ENCODE measurements at regions not wholly inside any gene's neighbourhood (a gene's known extent, or its start where the extent isn't known, plus 50 kb on each side); places are given as distances from the start of the nearest gene placed in this dataset.

DNA sequence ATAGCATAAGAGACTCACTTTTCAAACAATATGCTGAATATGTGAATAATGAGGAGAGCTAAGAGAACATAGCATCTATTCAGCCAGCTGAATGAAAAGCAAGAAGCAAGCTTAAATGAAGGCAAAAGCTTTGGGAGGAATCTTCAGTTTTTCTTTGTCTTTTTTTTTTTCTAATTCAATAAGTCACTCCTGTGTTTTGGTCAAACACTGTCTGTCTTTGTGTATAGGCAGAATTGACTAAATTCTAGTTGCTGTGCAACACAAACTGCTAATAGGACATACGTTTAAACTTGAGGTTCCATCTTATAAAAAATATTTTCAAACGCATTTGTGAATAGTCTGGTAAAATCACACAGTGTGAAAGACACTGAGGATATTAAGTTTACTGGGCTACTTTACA is 156.9 kb upstream of the KCNN2 start:
- Histone ChIP-seq H2BK120ac (ENCODE audit: low read depth, low read length) (no peak overlapping the region), H3K79me1 (ENCODE audit: low read length) (no peaks in the 10 kb centered on the region), H3K79me2 (ENCODE audit: control insufficient read depth, insufficient read depth, low read length) (no peaks in the 10 kb centered on the region), H3K4me3 (ENCODE audit: low read length) (no peak overlapping the region), H3K4me2 (ENCODE audit: low read length) (no peak overlapping the region), H4K8ac (ENCODE audit: low read depth, low read length) (no peak overlapping the region), H3K36me3 (ENCODE audit: control insufficient read depth, insufficient read depth, low read length) (no peaks in the 10 kb centered on the region), H2AK5ac (ENCODE audit: low read length) (no peak overlapping the region), H3K27me3 (ENCODE audit: insufficient read depth, low read length, poor library complexity) (no peaks in the 10 kb centered on the region), H4K5ac (ENCODE audit: low read length) (no peak overlapping the region), H3K4ac (ENCODE audit: low read depth, low read length) (no peak overlapping the region), H3K27ac (ENCODE audit: low read depth, low read length) (no peak overlapping the region), H2BK5ac (ENCODE audit: low read length) (no peak overlapping the region), H3K23ac (ENCODE audit: low read length) (no peak overlapping the region), H2BK15ac (replicated peaks; ENCODE audit: low read depth) (no peak overlapping the region), H3K18ac (ENCODE audit: low read length) (no peak overlapping the region), H3K4me1 (ENCODE audit: control insufficient read depth, low read depth, low read length) (no peaks in the 10 kb centered on the region), H3K56ac (ENCODE audit: low read length) (no peak overlapping the region), H3K9ac (ENCODE audit: low read length) (no peak overlapping the region)
- no peak for DNase-seq
- no CpG with 5 or more reads among the region's 2 CpGs for WGBS (ENCODE audit: extremely low coverage, insufficient coverage, low lambda C conversion rate)

DNA sequence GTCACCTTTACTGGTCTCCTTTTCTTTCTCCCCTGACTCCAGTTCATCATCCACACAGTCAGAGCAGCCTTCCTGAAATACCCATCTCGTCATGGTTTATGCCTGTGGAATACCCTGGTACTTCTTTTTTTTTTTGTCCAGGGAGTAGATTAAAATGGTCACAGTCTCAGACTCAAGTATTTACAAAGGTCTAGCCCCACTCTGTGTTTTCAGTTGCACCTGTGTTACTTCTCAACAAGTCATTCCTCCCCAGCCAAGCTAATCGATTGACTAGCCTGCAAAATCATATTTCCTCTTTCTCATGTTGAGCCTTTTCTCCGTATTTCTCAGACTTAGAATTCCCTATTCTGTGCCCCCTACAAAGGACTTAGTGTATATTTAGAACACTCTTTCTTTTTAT is 155.2 kb upstream of the KCNN2 start:
- no peak overlapping the region for H3K4me3 ChIP-seq (ENCODE audit: low read length)
- H3K9ac ChIP-seq (ENCODE audit: low read length) = no peak overlapping the region
- no peak for DNase-seq
- no peak overlapping the region for H3K23ac ChIP-seq (ENCODE audit: low read length)
- H2BK5ac ChIP-seq (ENCODE audit: low read length) = no peak overlapping the region
- no peak overlapping the region for H3K18ac ChIP-seq (ENCODE audit: low read length)
- WGBS (ENCODE audit: extremely low coverage, insufficient coverage, low lambda C conversion rate) = no CpG with 5 or more reads among the region's 3 CpGs
- no peaks in the 10 kb centered on the region for H3K79me2 ChIP-seq (ENCODE audit: control insufficient read depth, insufficient read depth, low read length)
- H3K36me3 ChIP-seq (ENCODE audit: control insufficient read depth, insufficient read depth, low read length) = no peaks in the 10 kb centered on the region
- H2AK5ac ChIP-seq (ENCODE audit: low read length) = no peak overlapping the region
- no peak overlapping the region for H4K5ac ChIP-seq (ENCODE audit: low read length)
- H2BK15ac ChIP-seq (replicated peaks; ENCODE audit: low read depth) = no peak overlapping the region
- H2BK120ac ChIP-seq (ENCODE audit: low read depth, low read length) = no peak overlapping the region
- H3K4ac ChIP-seq (ENCODE audit: low read depth, low read length) = no peak overlapping the region
- H3K79me1 ChIP-seq (ENCODE audit: low read length) = no peaks in the 10 kb centered on the region
- no peak overlapping the region for H3K4me2 ChIP-seq (ENCODE audit: low read length)
- no peaks in the 10 kb centered on the region for H3K27me3 ChIP-seq (ENCODE audit: insufficient read depth, low read length, poor library complexity)
- H3K56ac ChIP-seq (ENCODE audit: low read length) = no peak overlapping the region
- H4K8ac ChIP-seq (ENCODE audit: low read depth, low read length) = no peak overlapping the region
- H3K27ac ChIP-seq (ENCODE audit: low read depth, low read length) = no peak overlapping the region
- H3K4me1 ChIP-seq (ENCODE audit: control insufficient read depth, low read depth, low read length) = no peaks in the 10 kb centered on the region

DNA sequence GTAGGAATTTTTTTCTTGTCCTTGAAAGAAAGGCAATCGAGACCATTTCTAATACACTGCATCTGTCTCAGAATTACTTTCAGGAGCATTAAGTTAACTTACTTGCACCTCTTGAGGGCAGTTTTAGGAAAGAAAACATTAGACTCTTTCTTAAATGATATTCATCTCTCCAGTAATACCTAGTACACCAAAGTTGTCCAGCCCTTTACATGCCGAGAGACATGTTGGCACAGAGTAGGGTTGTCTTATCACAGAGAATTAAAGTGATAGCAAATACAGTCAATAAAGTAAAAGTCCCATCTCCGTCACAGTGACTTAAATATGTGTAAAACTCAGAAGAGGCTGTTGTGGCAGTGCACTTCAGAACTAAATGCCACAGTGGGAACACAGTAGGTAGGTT is 154.3 kb upstream of the KCNN2 start:
- Histone ChIP-seq H3K36me3 (ENCODE audit: control insufficient read depth, insufficient read depth, low read length) (no peaks in the 10 kb centered on the region), H3K4me2 (ENCODE audit: low read length) (no peak overlapping the region), H3K56ac (ENCODE audit: low read length) (no peak overlapping the region), H3K79me2 (ENCODE audit: control insufficient read depth, insufficient read depth, low read length) (no peaks in the 10 kb centered on the region), H3K23ac (ENCODE audit: low read length) (no peak overlapping the region), H3K27me3 (ENCODE audit: insufficient read depth, low read length, poor library complexity) (no peaks in the 10 kb centered on the region), H3K4me1 (ENCODE audit: control insufficient read depth, low read depth, low read length) (no peaks in the 10 kb centered on the region), H3K79me1 (ENCODE audit: low read length) (no peaks in the 10 kb centered on the region), H3K4ac (ENCODE audit: low read depth, low read length) (no peak overlapping the region), H2BK15ac (replicated peaks; ENCODE audit: low read depth) (no peak overlapping the region), H4K8ac (ENCODE audit: low read depth, low read length) (no peak overlapping the region), H2BK120ac (ENCODE audit: low read depth, low read length) (no peak overlapping the region), H4K5ac (ENCODE audit: low read length) (no peak overlapping the region), H3K4me3 (ENCODE audit: low read length) (no peak overlapping the region), H3K18ac (ENCODE audit: low read length) (no peak overlapping the region), H3K9ac (ENCODE audit: low read length) (no peak overlapping the region), H3K27ac (ENCODE audit: low read depth, low read length) (no peak overlapping the region), H2AK5ac (ENCODE audit: low read length) (no peak overlapping the region), H2BK5ac (ENCODE audit: low read length) (no peak overlapping the region)
- WGBS (ENCODE audit: extremely low coverage, insufficient coverage, low lambda C conversion rate) = no CpG with 5 or more reads among the region's 3 CpGs
- no peak for DNase-seq

DNA sequence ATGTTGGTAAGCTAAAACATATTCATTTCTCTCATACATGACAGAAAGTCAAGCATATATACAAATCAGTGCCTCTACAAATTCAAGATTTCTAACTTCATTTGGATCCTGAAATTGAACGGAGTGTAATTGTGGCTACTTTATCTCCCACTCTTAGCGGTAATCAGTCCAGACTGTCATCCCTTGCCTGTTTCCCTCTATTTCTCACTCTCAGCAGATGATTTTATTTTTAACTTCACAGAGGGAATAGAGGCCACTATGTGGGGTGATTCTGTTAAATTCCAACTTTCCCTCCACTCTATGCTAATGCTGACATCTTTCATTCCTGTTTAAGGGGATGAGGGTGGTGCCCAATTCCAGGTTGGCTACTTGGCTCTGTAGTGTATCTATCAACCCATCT is 153.8 kb upstream of the KCNN2 start:
- no peak overlapping the region for H2BK15ac ChIP-seq (replicated peaks; ENCODE audit: low read depth)
- H2BK5ac ChIP-seq (ENCODE audit: low read length) = no peak overlapping the region
- no peak overlapping the region for H2AK5ac ChIP-seq (ENCODE audit: low read length)
- no peaks in the 10 kb centered on the region for H3K27me3 ChIP-seq (ENCODE audit: insufficient read depth, low read length, poor library complexity)
- no peaks in the 10 kb centered on the region for H3K4me1 ChIP-seq (ENCODE audit: control insufficient read depth, low read depth, low read length)
- no peaks in the 10 kb centered on the region for H3K36me3 ChIP-seq (ENCODE audit: control insufficient read depth, insufficient read depth, low read length)
- no peak overlapping the region for H2BK120ac ChIP-seq (ENCODE audit: low read depth, low read length)
- H3K4me3 ChIP-seq (ENCODE audit: low read length) = no peak overlapping the region
- no peak overlapping the region for H4K5ac ChIP-seq (ENCODE audit: low read length)
- H3K4me2 ChIP-seq (ENCODE audit: low read length) = no peak overlapping the region
- no peak overlapping the region for H3K18ac ChIP-seq (ENCODE audit: low read length)
- H3K27ac ChIP-seq (ENCODE audit: low read depth, low read length) = no peak overlapping the region
- H3K56ac ChIP-seq (ENCODE audit: low read length) = no peak overlapping the region
- H3K79me1 ChIP-seq (ENCODE audit: low read length) = no peaks in the 10 kb centered on the region
- H3K79me2 ChIP-seq (ENCODE audit: control insufficient read depth, insufficient read depth, low read length) = no peaks in the 10 kb centered on the region
- H4K8ac ChIP-seq (ENCODE audit: low read depth, low read length) = no peak overlapping the region
- no peak overlapping the region for H3K4ac ChIP-seq (ENCODE audit: low read depth, low read length)
- DNase-seq = no peak
- H3K23ac ChIP-seq (ENCODE audit: low read length) = no peak overlapping the region
- WGBS (ENCODE audit: extremely low coverage, insufficient coverage, low lambda C conversion rate) = no CpG with 5 or more reads among the region's 2 CpGs
- H3K9ac ChIP-seq (ENCODE audit: low read length) = no peak overlapping the region

GRCh38 chr5:114208588-114208987 is 153.3 kb upstream of the KCNN2 start:
- Histone ChIP-seq H3K79me2 (ENCODE audit: control insufficient read depth, insufficient read depth, low read length) (no peaks in the 10 kb centered on the region), H3K56ac (ENCODE audit: low read length) (no peak overlapping the region), H3K23ac (ENCODE audit: low read length) (no peak overlapping the region), H3K27ac (ENCODE audit: low read depth, low read length) (no peak overlapping the region), H3K79me1 (ENCODE audit: low read length) (no peaks in the 10 kb centered on the region), H3K36me3 (ENCODE audit: control insufficient read depth, insufficient read depth, low read length) (no peaks in the 10 kb centered on the region), H4K5ac (ENCODE audit: low read length) (no peak overlapping the region), H4K8ac (ENCODE audit: low read depth, low read length) (no peak overlapping the region), H3K27me3 (ENCODE audit: insufficient read depth, low read length, poor library complexity) (no peaks in the 10 kb centered on the region), H3K4me2 (ENCODE audit: low read length) (no peak overlapping the region), H2AK5ac (ENCODE audit: low read length) (no peak overlapping the region), H3K4ac (ENCODE audit: low read depth, low read length) (no peak overlapping the region), H3K9ac (ENCODE audit: low read length) (no peak overlapping the region), H3K4me3 (ENCODE audit: low read length) (no peak overlapping the region), H3K4me1 (ENCODE audit: control insufficient read depth, low read depth, low read length) (no peaks in the 10 kb centered on the region), H2BK120ac (ENCODE audit: low read depth, low read length) (no peak overlapping the region), H2BK15ac (replicated peaks; ENCODE audit: low read depth) (no peak overlapping the region), H3K18ac (ENCODE audit: low read length) (no peak overlapping the region), H2BK5ac (ENCODE audit: low read length) (no peak overlapping the region)
- WGBS (ENCODE audit: extremely low coverage, insufficient coverage, low lambda C conversion rate) = no CpG with 5 or more reads among the region's 2 CpGs
- no peak for DNase-seq

DNA sequence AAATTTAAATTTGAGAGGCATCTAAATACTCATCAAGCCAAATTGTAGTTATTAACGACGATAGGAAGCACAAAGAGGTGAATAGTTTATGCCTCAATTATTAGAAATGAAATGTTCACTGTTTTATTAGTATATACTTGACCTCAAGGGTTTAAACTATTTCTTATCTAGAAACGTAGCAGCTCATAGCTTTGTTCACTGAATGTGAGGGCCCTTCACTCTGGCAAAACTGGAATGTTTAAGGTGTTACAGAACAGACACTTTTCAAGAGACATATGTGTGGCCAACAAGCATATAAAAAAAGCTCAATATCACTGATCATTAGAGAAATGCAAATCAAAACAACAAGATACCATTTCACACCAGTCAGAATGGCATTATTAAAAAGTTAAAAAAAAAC is 151.2 kb upstream of the KCNN2 start:
- no peak overlapping the region for H2AK5ac ChIP-seq (ENCODE audit: low read length)
- no peak overlapping the region for H3K4ac ChIP-seq (ENCODE audit: low read depth, low read length)
- H3K79me1 ChIP-seq (ENCODE audit: low read length) = no peaks in the 10 kb centered on the region
- H3K36me3 ChIP-seq (ENCODE audit: control insufficient read depth, insufficient read depth, low read length) = no peaks in the 10 kb centered on the region
- no peaks in the 10 kb centered on the region for H3K4me1 ChIP-seq (ENCODE audit: control insufficient read depth, low read depth, low read length)
- no peak overlapping the region for H3K56ac ChIP-seq (ENCODE audit: low read length)
- no peak overlapping the region for H3K23ac ChIP-seq (ENCODE audit: low read length)
- H3K27me3 ChIP-seq (ENCODE audit: insufficient read depth, low read length, poor library complexity) = no peaks in the 10 kb centered on the region
- no peak overlapping the region for H3K4me2 ChIP-seq (ENCODE audit: low read length)
- no peak overlapping the region for H4K5ac ChIP-seq (ENCODE audit: low read length)
- DNase-seq = no peak
- H3K18ac ChIP-seq (ENCODE audit: low read length) = no peak overlapping the region
- H2BK5ac ChIP-seq (ENCODE audit: low read length) = no peak overlapping the region
- no CpG with 5 or more reads among the region's 3 CpGs for WGBS (ENCODE audit: extremely low coverage, insufficient coverage, low lambda C conversion rate)
- H3K9ac ChIP-seq (ENCODE audit: low read length) = no peak overlapping the region
- no peak overlapping the region for H2BK15ac ChIP-seq (replicated peaks; ENCODE audit: low read depth)
- H2BK120ac ChIP-seq (ENCODE audit: low read depth, low read length) = no peak overlapping the region
- no peak overlapping the region for H3K27ac ChIP-seq (ENCODE audit: low read depth, low read length)
- H3K4me3 ChIP-seq (ENCODE audit: low read length) = no peak overlapping the region
- H4K8ac ChIP-seq (ENCODE audit: low read depth, low read length) = no peak overlapping the region
- H3K79me2 ChIP-seq (ENCODE audit: control insufficient read depth, insufficient read depth, low read length) = no peaks in the 10 kb centered on the region
